ENCODE measurements at regions not wholly inside any gene's neighbourhood (a gene's known extent, or its start where the extent isn't known, plus 50 kb on each side); places are given as distances from the start of the nearest gene placed in this dataset.

DNA sequence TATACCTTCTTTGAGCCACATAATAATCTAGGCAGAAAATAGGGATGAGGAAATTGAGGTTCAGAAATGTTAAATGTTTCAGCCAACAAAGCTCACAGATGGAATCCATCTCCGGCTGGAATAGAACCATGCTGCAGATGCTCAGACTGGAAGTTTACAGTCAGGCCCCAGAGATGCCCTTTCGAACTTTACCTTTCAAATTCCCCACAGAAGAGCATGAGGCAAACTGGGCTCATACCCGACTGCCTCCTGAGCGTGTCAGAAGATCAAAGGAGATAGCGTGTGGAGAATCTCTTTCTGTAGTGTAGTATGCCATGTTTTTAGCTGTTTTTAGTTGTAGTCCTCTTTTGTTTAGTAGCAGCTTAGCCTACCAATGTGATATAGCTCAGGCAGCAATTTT, 72.0 kb upstream of the DAP start:
- H3K27ac ChIP-seq (ENCODE audit: insufficient read depth, low read length, poor library complexity, severe bottlenecking), result no peak overlapping the region
- H3K9me3 ChIP-seq (ENCODE audit: control insufficient read depth, low read length), result no peaks in the 10 kb centered on the region
- no peaks in the 10 kb centered on the region for H3K27me3 ChIP-seq (replicated peaks; ENCODE audit: control insufficient read depth, insufficient read depth, low read length, poor library complexity, severe bottlenecking)
- no peaks in the 10 kb centered on the region for H3K4me1 ChIP-seq (ENCODE audit: control insufficient read depth, insufficient read depth, low read length, poor library complexity, severe bottlenecking)
- no peak overlapping the region for H3K4me3 ChIP-seq (ENCODE audit: insufficient read depth, low read depth, low read length, poor library complexity, severe bottlenecking)
- DNase-seq, result no peak
- H3K36me3 ChIP-seq (ENCODE audit: control insufficient read depth, insufficient read depth, low read length), result no peaks in the 10 kb centered on the region

- no peaks in the 10 kb centered on the region for H3K4me1 ChIP-seq (ENCODE audit: control insufficient read depth, insufficient read depth, low read length, poor library complexity, severe bottlenecking)
- H3K36me3 ChIP-seq (ENCODE audit: control insufficient read depth, insufficient read depth, low read length), result no peaks in the 10 kb centered on the region
- no peak overlapping the region for H3K4me3 ChIP-seq (ENCODE audit: insufficient read depth, low read depth, low read length, poor library complexity, severe bottlenecking)
- no peak overlapping the region for H3K27ac ChIP-seq (ENCODE audit: insufficient read depth, low read length, poor library complexity, severe bottlenecking)
- H3K9me3 ChIP-seq (ENCODE audit: control insufficient read depth, low read length), result no peaks in the 10 kb centered on the region
- no peak for DNase-seq
- H3K27me3 ChIP-seq (replicated peaks; ENCODE audit: control insufficient read depth, insufficient read depth, low read length, poor library complexity, severe bottlenecking), result no peaks in the 10 kb centered on the region
These were observed 71.4 kb upstream of the DAP start for GRCh38 chr5:10832421-10832820.

GRCh38 chr5:10831419-10831818, 70.4 kb upstream of the DAP start:
- Histone ChIP-seq H3K9me3 (ENCODE audit: control insufficient read depth, low read length) (no peaks in the 10 kb centered on the region), H3K27ac (ENCODE audit: insufficient read depth, low read length, poor library complexity, severe bottlenecking) (no peak overlapping the region), H3K27me3 (replicated peaks; ENCODE audit: control insufficient read depth, insufficient read depth, low read length, poor library complexity, severe bottlenecking) (no peaks in the 10 kb centered on the region), H3K4me3 (ENCODE audit: insufficient read depth, low read depth, low read length, poor library complexity, severe bottlenecking) (no peak overlapping the region), H3K4me1 (ENCODE audit: control insufficient read depth, insufficient read depth, low read length, poor library complexity, severe bottlenecking) (no peaks in the 10 kb centered on the region), H3K36me3 (ENCODE audit: control insufficient read depth, insufficient read depth, low read length) (no peaks in the 10 kb centered on the region)
- DNase-seq, result no peak

- Histone ChIP-seq H3K4me3 (ENCODE audit: insufficient read depth, low read depth, low read length, poor library complexity, severe bottlenecking) (no peak overlapping the region), H3K4me1 (ENCODE audit: control insufficient read depth, insufficient read depth, low read length, poor library complexity, severe bottlenecking) (no peaks in the 10 kb centered on the region), H3K27ac (ENCODE audit: insufficient read depth, low read length, poor library complexity, severe bottlenecking) (no peak overlapping the region), H3K27me3 (replicated peaks; ENCODE audit: control insufficient read depth, insufficient read depth, low read length, poor library complexity, severe bottlenecking) (no peaks in the 10 kb centered on the region), H3K36me3 (ENCODE audit: control insufficient read depth, insufficient read depth, low read length) (no peaks in the 10 kb centered on the region), H3K9me3 (ENCODE audit: control insufficient read depth, low read length) (no peaks in the 10 kb centered on the region)
- no peak for DNase-seq
These were observed 67.2 kb upstream of the DAP start for GRCh38 chr5:10828241-10828640.

DNA sequence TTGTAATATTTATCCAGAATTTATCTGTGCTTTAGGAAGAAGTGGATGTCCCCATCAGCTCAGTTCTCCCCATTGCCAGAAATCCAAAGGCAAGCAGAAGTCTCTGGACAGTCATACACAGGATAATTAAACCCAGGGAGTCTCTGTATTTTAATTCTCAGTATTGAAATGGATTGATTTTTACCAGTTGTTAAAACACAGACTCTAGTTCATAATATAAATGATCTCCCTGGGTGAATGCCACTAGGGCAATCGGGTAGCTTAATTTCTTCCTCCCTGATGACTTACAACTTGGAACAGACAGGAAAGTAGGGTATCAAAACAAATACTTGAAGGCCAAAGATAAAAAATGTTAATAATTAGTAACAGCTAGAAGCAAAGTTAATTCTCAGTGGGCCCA, 66.5 kb upstream of the DAP start:
- Histone ChIP-seq H3K36me3 (ENCODE audit: control insufficient read depth, insufficient read depth, low read length) (no peaks in the 10 kb centered on the region), H3K27ac (ENCODE audit: insufficient read depth, low read length, poor library complexity, severe bottlenecking) (no peak overlapping the region), H3K4me1 (ENCODE audit: control insufficient read depth, insufficient read depth, low read length, poor library complexity, severe bottlenecking) (no peaks in the 10 kb centered on the region), H3K4me3 (ENCODE audit: insufficient read depth, low read depth, low read length, poor library complexity, severe bottlenecking) (no peak overlapping the region), H3K9me3 (ENCODE audit: control insufficient read depth, low read length) (no peaks in the 10 kb centered on the region), H3K27me3 (replicated peaks; ENCODE audit: control insufficient read depth, insufficient read depth, low read length, poor library complexity, severe bottlenecking) (no peaks in the 10 kb centered on the region)
- no peak for DNase-seq

- H3K4me1 ChIP-seq (ENCODE audit: control insufficient read depth, insufficient read depth, low read length, poor library complexity, severe bottlenecking), result no peaks in the 10 kb centered on the region
- no peaks in the 10 kb centered on the region for H3K9me3 ChIP-seq (ENCODE audit: control insufficient read depth, low read length)
- no peaks in the 10 kb centered on the region for H3K27me3 ChIP-seq (replicated peaks; ENCODE audit: control insufficient read depth, insufficient read depth, low read length, poor library complexity, severe bottlenecking)
- no peak overlapping the region for H3K4me3 ChIP-seq (ENCODE audit: insufficient read depth, low read depth, low read length, poor library complexity, severe bottlenecking)
- no peak overlapping the region for H3K27ac ChIP-seq (ENCODE audit: insufficient read depth, low read length, poor library complexity, severe bottlenecking)
- no peak for DNase-seq
- H3K36me3 ChIP-seq (ENCODE audit: control insufficient read depth, insufficient read depth, low read length), result no peaks in the 10 kb centered on the region
These were observed 65.9 kb upstream of the DAP start for GRCh38 chr5:10826971-10827370.

GRCh38 chr5:10825897-10826644, 65.0 kb upstream of the DAP start:
- DNase-seq, result no peak
- no peak overlapping the region for H3K4me3 ChIP-seq (ENCODE audit: insufficient read depth, low read depth, low read length, poor library complexity, severe bottlenecking)
- H3K9me3 ChIP-seq (ENCODE audit: control insufficient read depth, low read length), result no peaks in the 10 kb centered on the region
- H3K27me3 ChIP-seq (replicated peaks; ENCODE audit: control insufficient read depth, insufficient read depth, low read length, poor library complexity, severe bottlenecking), result no peaks in the 10 kb centered on the region
- no peak overlapping the region for H3K27ac ChIP-seq (ENCODE audit: insufficient read depth, low read length, poor library complexity, severe bottlenecking)
- no peaks in the 10 kb centered on the region for H3K36me3 ChIP-seq (ENCODE audit: control insufficient read depth, insufficient read depth, low read length)
- no peaks in the 10 kb centered on the region for H3K4me1 ChIP-seq (ENCODE audit: control insufficient read depth, insufficient read depth, low read length, poor library complexity, severe bottlenecking)

DNA sequence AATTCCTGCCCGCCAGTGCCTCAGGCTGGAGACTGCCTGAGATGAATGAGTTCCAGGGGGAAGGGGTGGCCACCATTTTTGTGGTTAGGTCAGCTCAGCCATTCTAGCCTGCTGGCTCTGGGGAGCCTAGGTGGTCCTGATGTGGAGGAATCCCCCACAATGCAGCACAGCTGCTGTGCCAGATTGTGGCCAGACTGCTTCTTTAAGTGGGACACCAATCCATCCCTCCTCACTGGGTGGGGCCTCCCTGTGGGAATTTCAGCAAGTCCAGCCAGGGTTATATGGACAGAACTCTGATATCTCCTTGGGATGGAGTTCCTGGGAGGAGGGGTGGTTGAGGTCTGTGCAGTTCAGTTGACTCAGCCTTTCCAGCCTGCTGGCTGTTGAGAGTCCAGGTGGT, 51.2 kb upstream of the DAP start:
- H3K36me3 ChIP-seq (ENCODE audit: control insufficient read depth, insufficient read depth, low read length), result no peaks in the 10 kb centered on the region
- no peak for DNase-seq
- H3K4me1 ChIP-seq (ENCODE audit: control insufficient read depth, insufficient read depth, low read length, poor library complexity, severe bottlenecking), result no peaks in the 10 kb centered on the region
- H3K27ac ChIP-seq (ENCODE audit: insufficient read depth, low read length, poor library complexity, severe bottlenecking), result no peak overlapping the region
- no peaks in the 10 kb centered on the region for H3K27me3 ChIP-seq (replicated peaks; ENCODE audit: control insufficient read depth, insufficient read depth, low read length, poor library complexity, severe bottlenecking)
- no peaks in the 10 kb centered on the region for H3K9me3 ChIP-seq (ENCODE audit: control insufficient read depth, low read length)
- H3K4me3 ChIP-seq (ENCODE audit: insufficient read depth, low read depth, low read length, poor library complexity, severe bottlenecking), result no peak overlapping the region

All from effector memory CD4-positive, alpha-beta T cell (primary cell).